ENCODE measurements at regions not wholly inside any gene's neighbourhood (a gene's known extent, or its start where the extent isn't known, plus 50 kb on each side); places are given as distances from the start of the nearest gene placed in this dataset.

GRCh38 chr1:232556351-232556750, 73.6 kb downstream of the SIPA1L2 start:
- H3K4me3 ChIP-seq (ENCODE audit: low read depth, low read length), result no peak overlapping the region

- no peak overlapping the region for H3K4me3 ChIP-seq (ENCODE audit: low read depth, low read length)
These were observed 74.3 kb downstream of the SIPA1L2 start for GRCh38 chr1:232555494-232556210.

GRCh38 chr1:232554409-232554808, 75.5 kb downstream of the SIPA1L2 start:
- H3K4me3 ChIP-seq (ENCODE audit: low read depth, low read length), result no peak overlapping the region

- no peak overlapping the region for H3K4me3 ChIP-seq (ENCODE audit: low read depth, low read length)
These were observed 76.1 kb downstream of the SIPA1L2 start for GRCh38 chr1:232553809-232554208.

GRCh38 chr1:232553050-232553754, 76.7 kb downstream of the SIPA1L2 start:
- no peak overlapping the region for H3K4me3 ChIP-seq (ENCODE audit: low read depth, low read length)

- H3K4me3 ChIP-seq (ENCODE audit: low read depth, low read length), result no peak overlapping the region
These were observed 78.5 kb downstream of the SIPA1L2 start for GRCh38 chr1:232551386-232551785.

GRCh38 chr1:232550007-232550406, 79.9 kb downstream of the SIPA1L2 start:
- H3K4me3 ChIP-seq (ENCODE audit: low read depth, low read length), result no peak overlapping the region

- no peak overlapping the region for H3K4me3 ChIP-seq (ENCODE audit: low read depth, low read length)
These were observed 81.2 kb downstream of the SIPA1L2 start for GRCh38 chr1:232548691-232549090.

GRCh38 chr1:232547938-232548484, 81.9 kb downstream of the SIPA1L2 start:
- no peak overlapping the region for H3K4me3 ChIP-seq (ENCODE audit: low read depth, low read length)

GRCh38 chr1:232542633-232543593, 87.0 kb downstream of the SIPA1L2 start:
- no peak overlapping the region for H3K4me3 ChIP-seq (ENCODE audit: low read depth, low read length)

- no peak overlapping the region for H3K4me3 ChIP-seq (ENCODE audit: low read depth, low read length)
These were observed 91.0 kb downstream of the SIPA1L2 start for GRCh38 chr1:232538943-232539302.

- no peak overlapping the region for H3K4me3 ChIP-seq (ENCODE audit: low read depth, low read length)
These were observed 91.5 kb downstream of the SIPA1L2 start for GRCh38 chr1:232538224-232538942.

GRCh38 chr1:232534552-232535517, 95.1 kb downstream of the SIPA1L2 start:
- H3K4me3 ChIP-seq (ENCODE audit: low read depth, low read length), result no peak overlapping the region

- H3K4me3 ChIP-seq (ENCODE audit: low read depth, low read length), result no peak overlapping the region
These were observed 96.6 kb downstream of the SIPA1L2 start for GRCh38 chr1:232533328-232533727.

GRCh38 chr1:232532901-232533300, 97.0 kb downstream of the SIPA1L2 start:
- no peak overlapping the region for H3K4me3 ChIP-seq (ENCODE audit: low read depth, low read length)

GRCh38 chr1:232531291-232531690, 98.6 kb downstream of the SIPA1L2 start:
- no peak overlapping the region for H3K4me3 ChIP-seq (ENCODE audit: low read depth, low read length)

- no peak overlapping the region for H3K4me3 ChIP-seq (ENCODE audit: low read depth, low read length)
These were observed 100.2 kb downstream of the SIPA1L2 start for GRCh38 chr1:232529747-232530146.

- H3K4me3 ChIP-seq (ENCODE audit: low read depth, low read length), result no peak overlapping the region
These were observed 101.4 kb downstream of the SIPA1L2 start for GRCh38 chr1:232528472-232529089.

GRCh38 chr1:232524056-232524455, 105.9 kb downstream of the SIPA1L2 start:
- H3K4me3 ChIP-seq (ENCODE audit: low read depth, low read length), result no peak overlapping the region
